Smooth muscle cell (in vitro differentiated cells): ENCODE measurements at regions not wholly inside any gene's neighbourhood (a gene's known extent, or its start where the extent isn't known, plus 50 kb on each side); places are given as distances from the start of the nearest gene placed in this dataset.

ENCODE experiments used
- DNase-seq: peaks from one replicate; lab custom pipeline; 2025; ENCODE audit not compliant: unreplicated experiment; lab: John Stamatoyannopoulos, UW
- H2AFZ ChIP-seq: fragments of 200-600 bp; sonication (generic); 2 replicates; pipeline ENCODE4 v1.6.0; 2016; ENCODE audit warnings: antibody characterized with exemption, low read depth, mild to moderate bottlenecking
- H3F3A ChIP-seq: fragments of 200-600 bp; sonication (generic); 2 replicates; pipeline ENCODE4 v1.6.0; 2017; ENCODE audit warnings: antibody characterized with exemption, low read depth
- H3K27ac ChIP-seq: fragments of 200-600 bp; sonication (generic); 2 replicates; pipeline ENCODE4 v1.5.1; 2016; ENCODE audit warnings: low read depth, mild to moderate bottlenecking
- H3K27me3 ChIP-seq: fragments of 200-600 bp; sonication (generic); 2 replicates; pipeline ENCODE4 v1.6.1; 2016; ENCODE audit warnings: low read depth, mild to moderate bottlenecking
- H3K36me3 ChIP-seq: fragments of 200-600 bp; sonication (generic); 2 replicates; pipeline ENCODE4 v1.5.1; 2016; ENCODE audit warnings: low read depth
- H3K4me1 ChIP-seq: fragments of 200-600 bp; sonication (generic); 2 replicates; pipeline ENCODE4 v1.5.1; 2016; ENCODE audit warnings: low read depth
- H3K4me2 ChIP-seq: fragments of 200-600 bp; sonication (generic); 2 replicates; pipeline ENCODE4 v1.6.0; 2016; ENCODE audit warnings: mild to moderate bottlenecking
- H3K4me3 ChIP-seq: fragments of 200-600 bp; sonication (generic); 2 replicates; pipeline ENCODE4 v1.5.1; 2016; ENCODE audit warnings: mild to moderate bottlenecking
- H3K79me2 ChIP-seq: fragments of 200-600 bp; sonication (generic); 2 replicates; pipeline ENCODE4 v1.6.0; 2016; ENCODE audit warnings: low read depth, mild to moderate bottlenecking
- H3K9ac ChIP-seq: fragments of 200-600 bp; sonication (generic); 2 replicates; pipeline ENCODE4 v1.6.0; 2016; ENCODE audit warnings: low read depth
- H3K9me3 ChIP-seq: fragments of 200-600 bp; sonication (generic); replicated peaks from 2 replicates; pipeline ENCODE4 v1.5.1; 2016; ENCODE audit warnings: low read depth
- H4K20me1 ChIP-seq: fragments of 200-600 bp; sonication (generic); 2 replicates; pipeline ENCODE4 v1.6.0; 2016; ENCODE audit warnings: low read depth
- WGBS: methylation state at CpG from one replicate; pipeline ENCODE4 v1.1.7; 2016; ENCODE audit warnings: low lambda C conversion rate; 5-methylcytosine and 5-hydroxymethylcytosine counted together
- TF ChIP-seq, protein P1 (sequence below): fragments of 200-600 bp; sonication (generic); IDR thresholded peaks from 2 replicates; pipeline ENCODE4 v1.5.1; 2017; ENCODE audit warnings: borderline replicate concordance, mild to moderate bottlenecking, antibody characterized with exemption; ENCODE audit not compliant: insufficient read depth, poor library complexity, severe bottlenecking

- Histone ChIP-seq H2AFZ (no peak overlapping the region), H3K9me3 (peaks cover 7% of the 10 kb centered on the region), H3K36me3 (no peaks in the 10 kb centered on the region), H3K4me1 (peaks cover 15% of the 10 kb centered on the region), H3K79me2 (no peaks in the 10 kb centered on the region), H4K20me1 (no peaks in the 10 kb centered on the region), H3F3A (peaks cover 5% of the 10 kb centered on the region), H3K4me2 (no peak overlapping the region), H3K27ac (peak overlapping the region; percentile 91), H3K9ac (peak overlapping the region; percentile 63), H3K27me3 (no peaks in the 10 kb centered on the region), H3K4me3 (no peak overlapping the region)
- DNase-seq, result no peak
- 46% methylated on average over 7 of the region's 7 CpGs for WGBS
- TF ChIP-seq, protein P1, sequence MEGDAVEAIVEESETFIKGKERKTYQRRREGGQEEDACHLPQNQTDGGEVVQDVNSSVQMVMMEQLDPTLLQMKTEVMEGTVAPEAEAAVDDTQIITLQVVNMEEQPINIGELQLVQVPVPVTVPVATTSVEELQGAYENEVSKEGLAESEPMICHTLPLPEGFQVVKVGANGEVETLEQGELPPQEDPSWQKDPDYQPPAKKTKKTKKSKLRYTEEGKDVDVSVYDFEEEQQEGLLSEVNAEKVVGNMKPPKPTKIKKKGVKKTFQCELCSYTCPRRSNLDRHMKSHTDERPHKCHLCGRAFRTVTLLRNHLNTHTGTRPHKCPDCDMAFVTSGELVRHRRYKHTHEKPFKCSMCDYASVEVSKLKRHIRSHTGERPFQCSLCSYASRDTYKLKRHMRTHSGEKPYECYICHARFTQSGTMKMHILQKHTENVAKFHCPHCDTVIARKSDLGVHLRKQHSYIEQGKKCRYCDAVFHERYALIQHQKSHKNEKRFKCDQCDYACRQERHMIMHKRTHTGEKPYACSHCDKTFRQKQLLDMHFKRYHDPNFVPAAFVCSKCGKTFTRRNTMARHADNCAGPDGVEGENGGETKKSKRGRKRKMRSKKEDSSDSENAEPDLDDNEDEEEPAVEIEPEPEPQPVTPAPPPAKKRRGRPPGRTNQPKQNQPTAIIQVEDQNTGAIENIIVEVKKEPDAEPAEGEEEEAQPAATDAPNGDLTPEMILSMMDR, result no peak
Observed at GRCh38 chr10:44300666-44301649, 83.9 kb downstream of the CXCL12 start.

DNA sequence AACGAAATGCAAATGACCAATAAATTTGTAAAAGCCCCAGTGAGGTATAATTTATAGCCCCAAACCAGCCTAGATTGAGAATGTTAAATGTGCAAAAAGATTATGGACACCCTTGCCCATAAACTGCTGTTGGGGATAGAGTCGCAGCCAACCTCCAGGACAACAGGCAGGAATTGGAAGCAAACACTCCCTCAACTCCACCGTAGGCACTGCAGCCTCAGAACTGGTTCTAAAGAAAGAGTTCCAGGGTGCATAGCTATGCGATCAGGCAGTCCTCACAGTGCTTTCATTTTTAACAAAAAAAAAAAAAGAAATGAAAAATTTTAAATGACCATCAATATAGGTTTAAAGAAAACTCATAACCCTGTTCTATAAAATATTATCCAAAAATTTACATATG is 86.2 kb downstream of the CXCL12 start:
- H3K79me2 ChIP-seq, result no peaks in the 10 kb centered on the region
- H3K9ac ChIP-seq, result no peak overlapping the region
- no peaks in the 10 kb centered on the region for H3K9me3 ChIP-seq
- WGBS, result 65% methylated on average over 4 of the region's 4 CpGs
- H3K4me1 ChIP-seq, result peaks cover 15% of the 10 kb centered on the region
- no peaks in the 10 kb centered on the region for H3K36me3 ChIP-seq
- no peak overlapping the region for H3K4me3 ChIP-seq
- peaks cover 5% of the 10 kb centered on the region for H3F3A ChIP-seq
- no peak for DNase-seq
- H3K27me3 ChIP-seq, result no peaks in the 10 kb centered on the region
- H4K20me1 ChIP-seq, result no peaks in the 10 kb centered on the region
- no peak overlapping the region for H2AFZ ChIP-seq
- H3K4me2 ChIP-seq, result no peak overlapping the region
- TF ChIP-seq, protein P1, result no peak
- H3K27ac ChIP-seq, result no peak overlapping the region

DNA sequence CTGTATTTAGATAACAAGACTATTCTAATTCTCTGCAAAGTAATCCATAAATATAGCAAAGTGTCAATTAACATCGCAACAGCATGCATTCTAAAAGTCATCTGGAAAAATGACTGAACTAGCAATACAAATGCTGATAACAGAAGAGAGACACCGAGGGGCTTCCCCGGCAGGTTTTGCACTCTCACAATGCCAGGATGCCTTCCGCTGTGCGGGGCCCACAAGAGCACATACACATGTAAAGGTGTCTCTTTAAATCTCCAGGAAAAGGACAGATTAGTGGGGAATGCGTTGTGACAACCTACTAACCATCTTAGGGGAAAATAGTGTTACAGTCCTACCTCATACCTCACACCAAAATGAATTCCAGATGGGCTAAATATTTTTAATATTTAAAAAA is 86.9 kb downstream of the CXCL12 start:
- TF ChIP-seq, protein P1, result no peak
- H3K27me3 ChIP-seq, result no peaks in the 10 kb centered on the region
- 60% methylated on average over 6 of the region's 6 CpGs for WGBS

More for the DNA sequence above, 86.9 kb downstream of the CXCL12 start:
- H3K9me3 ChIP-seq, result no peaks in the 10 kb centered on the region
- no peak overlapping the region for H3K9ac ChIP-seq
- no peak overlapping the region for H3K27ac ChIP-seq
- H4K20me1 ChIP-seq, result no peaks in the 10 kb centered on the region
- H3K4me3 ChIP-seq, result no peak overlapping the region
- no peak overlapping the region for H2AFZ ChIP-seq
- H3F3A ChIP-seq, result peaks cover 5% of the 10 kb centered on the region
- no peak for DNase-seq
- no peaks in the 10 kb centered on the region for H3K79me2 ChIP-seq
- no peaks in the 10 kb centered on the region for H3K36me3 ChIP-seq
- H3K4me1 ChIP-seq, result peaks cover 15% of the 10 kb centered on the region
- no peak overlapping the region for H3K4me2 ChIP-seq
